Loucy (cell line): ENCODE measurements at regions not wholly inside any gene's neighbourhood (a gene's known extent, or its start where the extent isn't known, plus 50 kb on each side); places are given as distances from the start of the nearest gene placed in this dataset.

Experiments
- H2AFZ ChIP-seq: fragments of 200-600 bp; sonication (generic); 2 replicates; pipeline ENCODE4 v1.6.0; 2016; ENCODE audit warnings: antibody characterized with exemption, mild to moderate bottlenecking, low read length, moderate library complexity
- H3F3A ChIP-seq: fragments of 200-600 bp; 2 replicates; pipeline ENCODE4 v1.6.0; 2016; ENCODE audit warnings: antibody characterized with exemption, low read depth, mild to moderate bottlenecking
- H3K27me3 ChIP-seq: fragments of 200-600 bp; sonication (generic); 2 replicates; pipeline ENCODE4 v1.6.1; 2014; ENCODE audit warnings: low read length, mild to moderate bottlenecking; ENCODE audit not compliant: insufficient read depth, poor library complexity, severe bottlenecking
- H3K36me3 ChIP-seq: fragments of 200-600 bp; sonication (generic); 2 replicates; pipeline ENCODE4 v1.6.1; 2016; ENCODE audit warnings: low read length; ENCODE audit not compliant: insufficient read depth
- H3K4me1 ChIP-seq: fragments of 200-600 bp; sonication (generic); 2 replicates; pipeline ENCODE4 v1.5.1; 2014; ENCODE audit warnings: low read length, mild to moderate bottlenecking; ENCODE audit not compliant: insufficient read depth, poor library complexity, severe bottlenecking
- H3K4me2 ChIP-seq: fragments of 200-600 bp; sonication (generic); 2 replicates; pipeline ENCODE4 v1.6.0; 2014; ENCODE audit warnings: antibody characterized with exemption, low read length, low read depth, mild to moderate bottlenecking; ENCODE audit not compliant: poor library complexity, severe bottlenecking
- H3K4me3 ChIP-seq: fragments of 200-600 bp; sonication (generic); 2 replicates; pipeline ENCODE4 v1.5.1; 2014; ENCODE audit warnings: low read length, mild to moderate bottlenecking, mixed read lengths; ENCODE audit not compliant: poor library complexity, severe bottlenecking
- H3K79me2 ChIP-seq: fragments of 200-600 bp; sonication (generic); 2 replicates; pipeline ENCODE4 v1.6.1; 2014; ENCODE audit warnings: low read length; ENCODE audit not compliant: insufficient read depth
- H3K9ac ChIP-seq: fragments of 200-600 bp; sonication (generic); 2 replicates; pipeline ENCODE4 v1.6.0; 2014; ENCODE audit warnings: mild to moderate bottlenecking, low read depth, low read length, moderate library complexity; ENCODE audit not compliant: poor library complexity, severe bottlenecking
- H3K9me2 ChIP-seq: fragments of 200-600 bp; sonication (generic); replicated peaks from 2 replicates; pipeline ENCODE4 v1.6.1; 2016; ENCODE audit warnings: low read depth, low read length, mixed read lengths
- H3K9me3 ChIP-seq: fragments of 200-600 bp; sonication (generic); 2 replicates; pipeline ENCODE4 v1.6.1; 2014; ENCODE audit warnings: mild to moderate bottlenecking, antibody characterized with exemption, low read length, low read depth; ENCODE audit not compliant: insufficient read depth
- H4K20me1 ChIP-seq: fragments of 200-600 bp; sonication (generic); 2 replicates; pipeline ENCODE4 v1.6.0; 2014; ENCODE audit warnings: antibody characterized with exemption, low read length, mild to moderate bottlenecking; ENCODE audit not compliant: insufficient read depth, poor library complexity, severe bottlenecking
- EZH2phosphoT487 ChIP-seq: fragments of 200-600 bp; IDR thresholded peaks from 2 replicates; pipeline ENCODE4 v1.6.1; 2018; ENCODE audit warnings: antibody characterized with exemption, mild to moderate bottlenecking, moderate library complexity, borderline replicate concordance
- TF ChIP-seq, protein P1 (sequence below): fragments of 200-600 bp; sonication (generic); conservative IDR thresholded peaks from 2 replicates; pipeline ENCODE4 v1.5.1; 2014; ENCODE audit warnings: mild to moderate bottlenecking, antibody characterized with exemption, low read length

DNA sequence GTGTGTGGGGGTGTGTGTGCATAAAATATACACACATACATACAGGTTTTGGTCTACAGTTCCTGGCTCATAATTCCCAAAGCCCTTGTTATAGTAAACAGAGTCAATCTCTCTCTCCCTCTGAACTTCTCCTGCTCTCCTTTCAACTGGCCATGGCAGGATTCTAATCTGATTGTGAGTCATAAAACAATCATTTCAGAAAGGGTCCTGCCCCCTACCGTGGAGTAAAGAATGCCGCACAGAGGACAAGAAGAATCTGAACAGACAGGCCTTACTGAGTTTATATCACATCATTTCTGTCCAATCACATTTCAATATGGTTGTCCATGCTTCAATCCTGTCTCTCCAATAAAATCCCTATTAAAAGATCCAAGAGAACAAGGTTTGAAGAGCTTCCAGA, 416.9 kb downstream of the FRK start:
- H4K20me1 ChIP-seq = no peaks in the 10 kb centered on the region
- no peaks in the 10 kb centered on the region for H3K9me2 ChIP-seq
- no peak overlapping the region for H3K9ac ChIP-seq
- H3K27me3 ChIP-seq = no peaks in the 10 kb centered on the region
- H3K9me3 ChIP-seq = no peaks in the 10 kb centered on the region
- no peak overlapping the region for H2AFZ ChIP-seq
- no peaks in the 10 kb centered on the region for H3K79me2 ChIP-seq
- no peak overlapping the region for H3K4me3 ChIP-seq
- no peaks in the 10 kb centered on the region for H3F3A ChIP-seq
- H3K4me2 ChIP-seq = no peak overlapping the region
- TF ChIP-seq, protein P1, sequence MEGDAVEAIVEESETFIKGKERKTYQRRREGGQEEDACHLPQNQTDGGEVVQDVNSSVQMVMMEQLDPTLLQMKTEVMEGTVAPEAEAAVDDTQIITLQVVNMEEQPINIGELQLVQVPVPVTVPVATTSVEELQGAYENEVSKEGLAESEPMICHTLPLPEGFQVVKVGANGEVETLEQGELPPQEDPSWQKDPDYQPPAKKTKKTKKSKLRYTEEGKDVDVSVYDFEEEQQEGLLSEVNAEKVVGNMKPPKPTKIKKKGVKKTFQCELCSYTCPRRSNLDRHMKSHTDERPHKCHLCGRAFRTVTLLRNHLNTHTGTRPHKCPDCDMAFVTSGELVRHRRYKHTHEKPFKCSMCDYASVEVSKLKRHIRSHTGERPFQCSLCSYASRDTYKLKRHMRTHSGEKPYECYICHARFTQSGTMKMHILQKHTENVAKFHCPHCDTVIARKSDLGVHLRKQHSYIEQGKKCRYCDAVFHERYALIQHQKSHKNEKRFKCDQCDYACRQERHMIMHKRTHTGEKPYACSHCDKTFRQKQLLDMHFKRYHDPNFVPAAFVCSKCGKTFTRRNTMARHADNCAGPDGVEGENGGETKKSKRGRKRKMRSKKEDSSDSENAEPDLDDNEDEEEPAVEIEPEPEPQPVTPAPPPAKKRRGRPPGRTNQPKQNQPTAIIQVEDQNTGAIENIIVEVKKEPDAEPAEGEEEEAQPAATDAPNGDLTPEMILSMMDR = no peak
- no peaks in the 10 kb centered on the region for H3K4me1 ChIP-seq
- H3K36me3 ChIP-seq = no peaks in the 10 kb centered on the region

DNA sequence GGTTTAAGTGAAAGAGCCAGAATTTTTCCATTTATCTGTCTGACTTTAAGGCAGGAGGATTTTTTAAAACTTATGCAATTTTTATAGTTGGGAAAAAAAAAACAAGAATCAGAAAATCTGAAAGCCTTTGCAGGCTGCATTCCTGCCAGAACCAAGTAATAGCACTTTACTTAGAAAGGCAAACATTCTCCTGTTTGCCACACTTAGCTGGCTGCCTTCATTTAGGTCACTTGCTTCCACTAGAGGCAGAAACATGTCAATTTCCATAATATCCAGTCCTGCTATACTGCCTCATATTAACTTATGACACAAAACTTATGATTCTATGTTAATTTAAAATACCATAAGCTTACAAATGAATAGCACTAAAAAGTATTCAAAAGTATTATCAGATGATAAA, 425.8 kb downstream of the FRK start:
- Histone ChIP-seq H3K9me2 (no peaks in the 10 kb centered on the region), H2AFZ (no peak overlapping the region), H3K79me2 (no peaks in the 10 kb centered on the region), H3K36me3 (no peaks in the 10 kb centered on the region), H3K4me2 (no peak overlapping the region), H4K20me1 (no peaks in the 10 kb centered on the region), H3K27me3 (no peaks in the 10 kb centered on the region), H3F3A (no peaks in the 10 kb centered on the region), H3K9me3 (no peaks in the 10 kb centered on the region), H3K4me3 (no peak overlapping the region), H3K9ac (no peak overlapping the region), H3K4me1 (no peaks in the 10 kb centered on the region)
- TF ChIP-seq, protein P1 = no peak

DNA sequence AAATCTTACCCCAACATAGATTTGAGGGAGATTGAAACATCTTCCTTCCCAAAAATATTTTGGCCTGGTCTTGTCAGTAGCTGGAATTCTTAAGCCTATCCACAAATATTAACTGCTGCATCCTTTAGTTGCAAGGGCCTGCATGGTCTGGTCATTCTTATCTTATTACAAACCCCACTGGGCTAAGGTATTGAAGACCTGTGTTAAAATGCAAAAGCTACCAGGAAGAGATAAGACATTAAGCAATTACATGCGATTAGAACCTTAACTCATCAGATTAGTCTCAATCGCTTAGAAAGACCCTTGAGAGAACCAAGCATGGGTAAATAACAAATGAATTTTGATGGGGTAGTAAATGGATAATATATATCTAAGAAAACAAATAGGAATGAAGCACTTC, 426.6 kb downstream of the FRK start:
- Histone ChIP-seq H3K79me2 (no peaks in the 10 kb centered on the region), H3K9ac (no peak overlapping the region), H2AFZ (no peak overlapping the region), H3K9me3 (no peaks in the 10 kb centered on the region), H4K20me1 (no peaks in the 10 kb centered on the region), H3K36me3 (no peaks in the 10 kb centered on the region), H3K4me3 (no peak overlapping the region), H3F3A (no peaks in the 10 kb centered on the region), H3K4me2 (no peak overlapping the region), H3K4me1 (no peaks in the 10 kb centered on the region), H3K27me3 (no peaks in the 10 kb centered on the region), H3K9me2 (no peaks in the 10 kb centered on the region)
- TF ChIP-seq, protein P1 = no peak
- TF ChIP-seq EZH2phosphoT487 = no peak
